ENCODE measurements at regions not wholly inside any gene's neighbourhood (a gene's known extent, or its start where the extent isn't known, plus 50 kb on each side); places are given as distances from the start of the nearest gene placed in this dataset.

DNA sequence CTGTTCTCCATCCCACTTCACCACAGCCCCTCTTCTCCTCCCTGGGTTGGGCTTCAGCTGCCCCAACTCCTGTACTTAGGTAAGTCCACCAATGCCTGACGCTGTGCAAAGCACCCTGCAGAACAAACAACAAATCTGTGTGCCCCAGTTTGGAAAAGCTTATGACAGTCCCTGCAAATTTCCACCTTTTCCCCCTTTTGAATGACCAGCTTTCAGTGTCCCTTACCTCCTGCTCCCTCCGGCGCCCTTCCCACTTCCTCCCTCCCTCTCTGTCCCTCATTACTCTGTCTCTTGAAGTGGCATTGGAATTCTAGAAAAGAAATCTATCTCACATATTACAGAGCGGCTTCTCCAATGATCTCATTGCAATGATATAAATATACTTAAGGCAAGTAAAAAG, 352.9 kb upstream of the B3GAT1 start:
- Histone ChIP-seq H3K27me3 (ENCODE audit: low read depth, low read length) (no peaks in the 10 kb centered on the region), H3K4me1 (ENCODE audit: low read length) (no peaks in the 10 kb centered on the region), H3K4me3 (ENCODE audit: low read length) (no peak overlapping the region), H3K4me2 (ENCODE audit: low read length) (no peak overlapping the region), H4K20me1 (ENCODE audit: insufficient read depth, low read length) (no peaks in the 10 kb centered on the region), H3K36me3 (replicated peaks; ENCODE audit: low read depth, low read length) (no peaks in the 10 kb centered on the region), H2AFZ (ENCODE audit: low read depth, low read length) (no peak overlapping the region), H3K9me3 (ENCODE audit: insufficient read depth, low read length) (no peaks in the 10 kb centered on the region), H3K79me2 (ENCODE audit: low read length) (no peaks in the 10 kb centered on the region), H3K9ac (ENCODE audit: low read length) (no peak overlapping the region), H3K27ac (ENCODE audit: low read length) (no peak overlapping the region)
- TF ChIP-seq EZH2phosphoT487 (IDR thresholded peaks at IDR 0.05; ENCODE audit: low read depth) (no peak), CTCF (IDR thresholded peaks at IDR 0.05; ENCODE audit: low read depth, low read length) (no peak)

- Histone ChIP-seq H3K4me3 (ENCODE audit: low read length) (no peak overlapping the region), H3K4me2 (ENCODE audit: low read length) (no peak overlapping the region), H3K27ac (ENCODE audit: low read length) (no peak overlapping the region), H3K4me1 (ENCODE audit: low read length) (no peaks in the 10 kb centered on the region), H3K36me3 (replicated peaks; ENCODE audit: low read depth, low read length) (no peaks in the 10 kb centered on the region), H4K20me1 (ENCODE audit: insufficient read depth, low read length) (no peaks in the 10 kb centered on the region), H3K27me3 (ENCODE audit: low read depth, low read length) (no peaks in the 10 kb centered on the region), H3K9me3 (ENCODE audit: insufficient read depth, low read length) (no peaks in the 10 kb centered on the region), H3K9ac (ENCODE audit: low read length) (no peak overlapping the region), H3K79me2 (ENCODE audit: low read length) (no peaks in the 10 kb centered on the region), H2AFZ (ENCODE audit: low read depth, low read length) (no peak overlapping the region)
- TF ChIP-seq CTCF (IDR thresholded peaks at IDR 0.05; ENCODE audit: low read depth, low read length) (no peak), EZH2phosphoT487 (IDR thresholded peaks at IDR 0.05; ENCODE audit: low read depth) (no peak)
Measured at GRCh38 chr11:134764367-134764766, 352.3 kb upstream of the B3GAT1 start.

GRCh38 chr11:134763030-134763388, 351.0 kb upstream of the B3GAT1 start:
- H3K4me2 ChIP-seq (ENCODE audit: low read length): no peak overlapping the region
- no peaks in the 10 kb centered on the region for H3K27me3 ChIP-seq (ENCODE audit: low read depth, low read length)
- H3K4me1 ChIP-seq (ENCODE audit: low read length): no peaks in the 10 kb centered on the region
- H3K4me3 ChIP-seq (ENCODE audit: low read length): no peak overlapping the region
- no peak overlapping the region for H3K9ac ChIP-seq (ENCODE audit: low read length)
- no peaks in the 10 kb centered on the region for H4K20me1 ChIP-seq (ENCODE audit: insufficient read depth, low read length)
- no peak for TF ChIP-seq CTCF (IDR thresholded peaks at IDR 0.05; ENCODE audit: low read depth, low read length)
- TF ChIP-seq EZH2phosphoT487 (IDR thresholded peaks at IDR 0.05; ENCODE audit: low read depth): no peak
- no peaks in the 10 kb centered on the region for H3K9me3 ChIP-seq (ENCODE audit: insufficient read depth, low read length)
- H3K36me3 ChIP-seq (replicated peaks; ENCODE audit: low read depth, low read length): no peaks in the 10 kb centered on the region
- no peaks in the 10 kb centered on the region for H3K79me2 ChIP-seq (ENCODE audit: low read length)
- no peak overlapping the region for H2AFZ ChIP-seq (ENCODE audit: low read depth, low read length)
- no peak overlapping the region for H3K27ac ChIP-seq (ENCODE audit: low read length)

- TF ChIP-seq CTCF (IDR thresholded peaks at IDR 0.05; ENCODE audit: low read depth, low read length) (no peak), EZH2phosphoT487 (IDR thresholded peaks at IDR 0.05; ENCODE audit: low read depth) (no peak)
- no peak overlapping the region for H3K9ac ChIP-seq (ENCODE audit: low read length)
- no peaks in the 10 kb centered on the region for H3K36me3 ChIP-seq (replicated peaks; ENCODE audit: low read depth, low read length)
- H3K4me1 ChIP-seq (ENCODE audit: low read length): no peaks in the 10 kb centered on the region
- H3K9me3 ChIP-seq (ENCODE audit: insufficient read depth, low read length): no peaks in the 10 kb centered on the region
- no peak overlapping the region for H3K27ac ChIP-seq (ENCODE audit: low read length)
- no peak overlapping the region for H3K4me2 ChIP-seq (ENCODE audit: low read length)
- H3K4me3 ChIP-seq (ENCODE audit: low read length): no peak overlapping the region
- H3K27me3 ChIP-seq (ENCODE audit: low read depth, low read length): no peaks in the 10 kb centered on the region
- H3K79me2 ChIP-seq (ENCODE audit: low read length): no peaks in the 10 kb centered on the region
- no peak overlapping the region for H2AFZ ChIP-seq (ENCODE audit: low read depth, low read length)
- no peaks in the 10 kb centered on the region for H4K20me1 ChIP-seq (ENCODE audit: insufficient read depth, low read length)
Measured at GRCh38 chr11:134762248-134763029, 350.4 kb upstream of the B3GAT1 start.
